ENCODE measurements at regions not wholly inside any gene's neighbourhood (a gene's known extent, or its start where the extent isn't known, plus 50 kb on each side); places are given as distances from the start of the nearest gene placed in this dataset.

GRCh38 chr11:81377418-81377817 lies 1356.2 kb downstream of the FAM181B start:
- Histone ChIP-seq H3K23me2 (ENCODE audit: low read depth, low read length) (no peaks in the 10 kb centered on the region), H3K79me2 (ENCODE audit: control insufficient read depth in 1 of 2, insufficient read depth in 2 of 2, low read length in 2 of 2) (no peaks in the 10 kb centered on the region), H3K4me3 (ENCODE audit: extremely low read depth in 1 of 4, insufficient read depth in 2 of 4, low read depth in 3 of 4, low read length in 4 of 4) (no peak overlapping the region), H3K4me2 (ENCODE audit: insufficient read depth in 1 of 2, low read depth in 2 of 2, low read length in 2 of 2) (no peak overlapping the region), H4K5ac (ENCODE audit: insufficient read length, low read depth, low read length) (no peak overlapping the region), H2BK120ac (replicated peaks; ENCODE audit: low read depth, low read length) (no peak overlapping the region), H4K20me1 (replicated peaks in 1 of 2; ENCODE audit: control insufficient read depth in 1 of 2, insufficient read depth in 2 of 2, low read length in 2 of 2) (no peaks in the 10 kb centered on the region), H3K9me3 (ENCODE audit: insufficient read depth in 2 of 2, low read depth in 1 of 2, low read length in 1 of 2) (no peaks in the 10 kb centered on the region), H3K23ac (ENCODE audit: insufficient read length) (no peak overlapping the region), H2AFZ (ENCODE audit: low read length) (peak overlapping the region; percentile 79; the same call in 1 of the 2 replicates), H3K56ac (replicated peaks; ENCODE audit: insufficient read length, low read depth, low read length) (no peak overlapping the region), H3K27me3 (replicated peaks in 1 of 4; ENCODE audit: control insufficient read depth in 3 of 4, extremely low read depth in 1 of 4, insufficient read depth in 3 of 4, low read length in 3 of 4) (no peaks in the 10 kb centered on the region), H3K14ac (ENCODE audit: insufficient read length) (no peak overlapping the region), H4K8ac (ENCODE audit: extremely low read depth, insufficient read depth, low read length) (no peak overlapping the region), H3K36me3 (ENCODE audit: control insufficient read depth in 2 of 4, insufficient read depth in 4 of 4, low read length in 3 of 4) (no peaks in the 10 kb centered on the region), H3K18ac (ENCODE audit: extremely low read depth, low read length) (no peak overlapping the region), H3K9ac (replicated peaks in 1 of 4; ENCODE audit: extremely low read depth in 1 of 4, low read depth in 3 of 4, low read length in 3 of 4) (no peak overlapping the region), H2BK20ac (ENCODE audit: low read length) (no peak overlapping the region), H2BK5ac (ENCODE audit: low read depth, low read length) (no peak overlapping the region), H3K79me1 (ENCODE audit: low read depth, low read length) (no peaks in the 10 kb centered on the region), H3K4ac (replicated peaks; ENCODE audit: insufficient read length, low read depth, low read length) (no peak overlapping the region), H2BK15ac (ENCODE audit: low read length) (no peak overlapping the region), H2BK12ac (ENCODE audit: low read depth, low read length) (no peak overlapping the region), H3K4me1 (replicated peaks in 1 of 4; ENCODE audit: control insufficient read depth in 3 of 4, insufficient read depth in 4 of 4, low read length in 3 of 4) (peaks cover 2 to 3% (median 3%) of the 10 kb centered on the region in 4 experiments; a peak in 4 of 7 replicates), H4K91ac (replicated peaks; ENCODE audit: insufficient read length, low read length) (no peak overlapping the region), H3K27ac (ENCODE audit: low read depth, low read length) (no peak overlapping the region), H2AK5ac (ENCODE audit: low read depth, low read length) (no peak overlapping the region)
- no peak for DNase-seq (ENCODE audit: low read depth in 1 of 2, low spot score in 2 of 2)
- no peak for TF ChIP-seq POLR2AphosphoS5 (IDR thresholded peaks at IDR 0.05; ENCODE audit: low read depth, low read length)
- TF ChIP-seq CTCF (IDR thresholded peaks at IDR 0.05; ENCODE audit: control extremely low read depth in 1 of 3, insufficient read depth in 1 of 3, low read depth in 1 of 3, low read length in 3 of 3): peak; percentile 21 to 27 (median 27); a peak in 3 of 4 replicates
- no peak for TF ChIP-seq TAF1 (IDR thresholded peaks at IDR 0.05; ENCODE audit: low read depth, low read length)
- no peak for TF ChIP-seq YY1 (IDR thresholded peaks at IDR 0.05; ENCODE audit: low read depth, low read length)
- TF ChIP-seq BRCA1 (IDR thresholded peaks at IDR 0.05; ENCODE audit: low read depth, low read length): no peak
- TF ChIP-seq BACH1 (IDR thresholded peaks at IDR 0.05; ENCODE audit: low read length): no peak
- peak in 1 of 2 experiments; percentile 40; a peak in 1 of 4 replicates for TF ChIP-seq RAD21 (IDR thresholded peaks at IDR 0.05 in 1 of 2, conservative IDR thresholded peaks at IDR 0.05 in 1 of 2; ENCODE audit: low read depth in 2 of 2, low read length in 2 of 2)
- ChIA-PET POLR2A (ENCODE audit: partially characterized antibody) (no interaction called here), CTCF (ENCODE audit: partially characterized antibody) (interaction anchor here (0.6 to 1.4 kb wide), 7 partner anchors 16 to 156 kb away, joined by 3 to 7 read pairs (median 3); no protein-coding TSS in a partner anchor)
- 76% methylated on average over 2 of the region's 2 CpGs; no CpG with 5 or more reads in 1 of the 2 experiments for WGBS, 2 experiments (ENCODE audit: extremely low coverage in 1 of 2, insufficient coverage in 1 of 2, insufficient read length in 1 of 2, insufficient replicate concordance in 2 of 2, low coverage in 1 of 2, low lambda C conversion rate in 2 of 2, missing lambda C conversion rate in 1 of 2)
- no peak for FAIRE-seq

Measured in H1 (cell line).